Mesenteric fat pad (tissue), 1 donor: ENCODE measurements at regions not wholly inside any gene's neighbourhood (a gene's known extent, or its start where the extent isn't known, plus 50 kb on each side); places are given as distances from the start of the nearest gene placed in this dataset.
"Not testable (repeated sequence)": the region's sequence is repeated elsewhere in the genome, so short reads cannot be mapped to it uniquely, and the experiment has no call there.

Experiments
- DNase-seq: peaks from one replicate; pipeline ENCODE4 v3.0.0-alpha.2; 2020; ENCODE audit warnings: low spot score
- donor health status: DM: yes; HTN: yes; CAD: no.

DNA sequence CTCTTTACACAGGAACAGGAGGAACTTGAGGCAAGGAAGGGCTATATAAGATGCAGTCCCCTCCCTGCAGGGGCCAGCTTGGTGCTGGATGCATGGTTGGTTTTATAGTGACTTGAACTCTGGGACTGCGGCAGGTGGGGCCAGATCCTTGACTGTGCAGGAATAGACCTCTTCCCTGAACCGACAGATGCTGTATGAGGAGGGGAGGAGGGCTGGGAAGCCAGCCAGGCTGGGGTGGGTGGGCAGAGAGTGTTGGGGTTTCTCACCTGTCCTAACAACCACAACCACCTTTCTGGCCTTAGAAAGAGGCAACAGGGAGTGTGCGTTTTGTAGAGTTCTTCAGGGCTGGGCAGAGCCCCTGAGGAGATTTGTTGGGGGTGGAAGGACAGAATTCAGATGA is 798.1 kb downstream of the KCNJ18 start:
- DNase-seq, result no peak

DNA sequence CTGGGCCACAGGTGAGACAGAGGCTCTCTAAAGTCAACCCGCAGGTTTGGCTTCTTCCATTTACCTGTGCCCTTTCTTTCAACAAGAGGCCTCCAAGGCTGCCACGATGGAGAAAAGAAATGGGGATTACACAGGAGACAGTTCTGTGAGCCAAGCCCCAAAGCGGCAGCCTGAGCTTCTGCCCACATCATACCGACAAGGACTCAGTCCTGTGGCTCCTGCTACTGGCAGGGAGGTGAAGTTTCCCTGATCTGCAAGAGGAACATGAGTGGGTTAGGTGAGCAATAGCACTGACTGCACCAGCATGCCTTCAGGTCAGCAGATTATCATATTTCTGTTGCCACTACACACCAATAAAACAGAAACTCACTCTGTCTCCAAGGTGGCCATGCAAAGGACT is 800.0 kb downstream of the KCNJ18 start:
- no peak for DNase-seq

GRCh38 chr17:22496450-22496849 is 804.1 kb downstream of the KCNJ18 start:
- DNase-seq, result no peak

GRCh38 chr17:22503322-22503899 is 811.1 kb downstream of the KCNJ18 start:
- DNase-seq, result no peak

- DNase-seq, result no peak
Observed at GRCh38 chr17:22505660-22506059, 813.3 kb downstream of the KCNJ18 start.

DNA sequence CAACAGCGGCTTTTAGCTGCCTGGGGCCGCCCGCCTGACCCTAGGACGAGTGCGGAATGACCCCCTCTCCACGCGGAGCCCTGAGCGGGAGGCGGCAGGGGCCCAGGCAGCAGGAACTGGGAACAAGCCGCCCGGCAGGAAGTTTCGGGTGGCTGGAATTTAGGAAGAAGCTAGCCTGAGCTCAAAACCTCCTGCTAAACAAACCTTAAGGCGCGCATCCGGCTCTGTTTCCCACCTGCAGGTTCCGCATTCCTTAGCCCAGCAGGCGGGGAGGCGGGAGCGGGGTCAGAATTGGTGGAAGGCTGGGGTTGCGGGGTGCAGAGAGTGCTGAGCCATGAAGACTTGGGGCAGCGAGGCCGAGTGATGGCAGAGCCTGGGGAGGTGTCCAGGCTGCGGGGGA is 813.9 kb downstream of the KCNJ18 start:
- no peak for DNase-seq

DNA sequence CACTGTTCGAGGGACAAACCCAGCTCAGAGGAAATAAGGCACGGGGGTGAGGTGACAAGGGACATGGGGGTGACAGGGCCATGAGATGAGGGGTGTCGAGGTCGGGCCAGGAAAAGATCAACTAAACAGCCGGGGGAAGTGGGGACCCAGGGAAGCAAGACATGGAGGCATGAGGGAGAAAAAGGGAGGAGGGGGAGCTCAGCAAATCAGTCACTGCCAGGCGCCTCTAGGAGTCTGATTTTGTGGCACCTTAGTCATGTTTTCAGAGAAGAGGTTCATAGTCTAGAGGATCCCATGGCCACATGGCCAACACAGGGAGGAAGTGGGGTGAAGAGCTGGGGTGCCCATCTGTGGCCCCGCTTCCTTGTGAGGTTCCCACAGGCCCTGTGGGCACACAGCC is 814.5 kb downstream of the KCNJ18 start:
- no peak for DNase-seq

DNA sequence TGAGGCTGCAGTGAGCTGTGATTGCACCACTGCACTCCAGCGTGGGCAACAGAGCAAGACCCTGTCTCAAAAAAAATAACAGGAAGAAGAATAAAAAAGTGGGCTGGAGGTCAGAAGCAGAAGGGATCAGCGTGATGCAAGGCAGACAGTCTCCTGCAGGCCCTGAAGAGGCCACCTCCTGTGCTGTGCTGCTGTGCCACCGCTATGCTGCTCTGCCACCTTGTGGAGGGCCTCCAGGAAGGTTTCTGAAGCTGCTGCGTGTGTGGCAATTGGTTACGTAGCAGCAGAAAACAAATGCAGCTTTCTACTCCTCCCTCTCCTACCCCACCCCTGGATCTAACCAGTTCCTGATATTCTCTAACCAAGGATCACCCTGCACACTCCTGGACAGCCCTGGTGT is 815.5 kb downstream of the KCNJ18 start:
- DNase-seq, result no peak

GRCh38 chr17:22510504-22510903 is 818.2 kb downstream of the KCNJ18 start:
- no peak for DNase-seq

GRCh38 chr17:22511431-22511830 is 819.1 kb downstream of the KCNJ18 start:
- DNase-seq, result no peak

DNA sequence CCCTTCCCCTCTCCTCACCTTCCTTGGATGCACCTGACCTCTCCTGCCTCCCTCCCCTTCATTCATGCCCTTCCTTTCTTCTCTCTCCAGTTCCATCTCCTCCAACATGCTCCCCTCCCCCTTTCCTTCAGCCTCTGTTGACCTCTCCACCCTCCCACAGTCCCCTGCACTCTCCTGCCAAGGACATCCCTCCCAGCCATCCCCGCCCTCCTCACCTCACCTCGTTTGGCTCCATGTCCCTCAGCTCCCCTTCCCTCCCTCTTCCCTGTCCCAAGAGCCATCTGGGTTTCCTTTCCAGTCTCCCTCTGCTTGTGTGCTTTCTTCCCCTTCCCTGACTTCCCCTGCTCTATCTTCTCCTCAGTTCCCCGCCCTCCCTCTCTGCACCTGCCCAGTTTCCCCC is 819.7 kb downstream of the KCNJ18 start:
- no peak for DNase-seq

DNA sequence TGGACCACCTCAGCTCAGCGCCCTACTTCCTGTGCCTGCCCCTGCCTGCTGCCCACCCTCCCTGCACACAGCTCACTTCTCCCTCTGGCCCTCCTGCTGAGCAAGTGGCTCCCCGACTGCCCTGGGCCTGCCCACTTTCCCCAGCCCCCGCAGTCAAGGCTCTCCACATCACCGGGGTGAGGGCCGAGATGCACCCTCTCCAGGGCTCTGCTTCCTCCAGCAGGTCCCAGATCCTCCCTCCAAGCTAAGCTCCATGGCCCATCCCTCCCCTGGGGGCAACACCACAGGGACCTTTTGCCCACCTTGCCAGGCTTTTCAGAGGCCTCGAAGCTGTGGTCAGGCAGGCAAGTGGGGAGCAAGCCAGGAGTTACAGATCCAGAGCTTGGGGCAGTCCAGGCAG is 820.2 kb downstream of the KCNJ18 start:
- peak; percentile 49 for DNase-seq

DNA sequence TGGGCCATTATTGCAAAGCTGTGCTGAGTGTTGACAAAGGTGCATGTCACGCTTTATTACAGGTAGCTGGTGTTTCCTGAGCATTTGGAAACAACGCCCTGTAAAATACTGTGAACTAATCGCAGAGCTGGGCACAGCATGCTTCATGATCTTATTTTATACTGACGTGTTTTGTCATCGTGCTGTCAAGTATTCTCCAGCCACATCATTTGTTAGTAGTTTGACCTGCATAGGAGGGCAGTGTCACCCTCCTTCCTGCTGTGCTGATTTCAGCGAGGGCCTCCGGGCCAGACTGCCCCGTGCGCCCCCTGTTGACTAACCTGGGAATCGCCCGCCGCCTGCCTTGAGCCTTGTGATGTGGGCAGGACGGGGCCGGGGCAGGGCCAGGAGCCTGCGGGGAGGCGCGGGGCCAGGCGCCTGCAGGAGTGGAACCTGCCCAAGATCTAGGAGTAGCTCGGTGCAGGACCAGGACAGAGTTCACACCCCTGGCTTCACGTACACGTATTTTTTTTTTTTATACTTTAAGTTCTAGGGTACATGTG is 820.7 kb downstream of the KCNJ18 start:
- DNase-seq, result no peak

GRCh38 chr17:22514315-22514714 is 822.0 kb downstream of the KCNJ18 start:
- no peak for DNase-seq

DNA sequence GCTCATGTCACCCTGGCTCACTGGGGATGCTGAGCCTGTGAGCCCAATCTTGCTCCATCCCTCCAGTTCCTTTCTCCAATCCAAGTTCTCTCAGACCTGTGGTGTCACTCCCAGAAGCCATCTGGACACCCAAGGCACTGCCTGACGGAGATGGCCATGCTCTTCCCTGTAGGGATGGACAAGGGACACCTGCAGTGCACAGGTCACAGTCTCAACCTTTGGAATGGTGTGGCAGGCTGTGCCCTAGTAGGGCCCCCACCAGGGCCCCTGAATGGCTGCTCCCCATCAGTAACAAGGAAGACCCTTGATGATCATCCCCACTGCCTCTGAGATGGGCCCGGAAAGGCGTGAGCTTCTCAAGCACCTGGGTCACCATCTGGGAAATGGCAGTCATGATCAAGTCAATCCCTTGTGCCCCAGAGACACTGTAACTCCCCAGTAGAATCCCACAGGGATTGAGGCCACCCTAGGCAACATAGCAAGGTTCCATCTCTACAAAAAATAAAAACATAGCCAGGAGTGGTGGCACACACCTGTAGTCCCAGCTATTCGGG is 822.5 kb downstream of the KCNJ18 start:
- DNase-seq, result no peak

DNA sequence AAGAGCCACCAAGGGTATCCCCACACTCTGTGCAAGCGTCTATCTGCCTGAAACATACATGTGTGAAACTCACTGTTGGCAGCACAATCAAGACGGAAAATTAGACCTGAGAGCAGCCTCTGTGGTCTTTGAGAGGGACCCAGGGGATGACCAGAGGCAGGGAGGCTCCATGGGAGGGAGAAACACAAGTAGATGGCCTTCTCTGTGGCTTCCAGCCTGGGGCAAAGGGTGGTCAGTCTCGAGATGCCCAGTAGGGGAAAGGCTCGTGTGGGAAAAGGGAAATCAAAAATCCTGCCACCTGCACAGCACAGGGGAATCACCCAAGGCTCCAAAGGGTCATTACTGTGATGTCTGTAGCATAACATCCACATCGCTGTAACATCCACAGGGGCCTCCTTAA is 823.3 kb downstream of the KCNJ18 start:
- DNase-seq, result no peak

DNA sequence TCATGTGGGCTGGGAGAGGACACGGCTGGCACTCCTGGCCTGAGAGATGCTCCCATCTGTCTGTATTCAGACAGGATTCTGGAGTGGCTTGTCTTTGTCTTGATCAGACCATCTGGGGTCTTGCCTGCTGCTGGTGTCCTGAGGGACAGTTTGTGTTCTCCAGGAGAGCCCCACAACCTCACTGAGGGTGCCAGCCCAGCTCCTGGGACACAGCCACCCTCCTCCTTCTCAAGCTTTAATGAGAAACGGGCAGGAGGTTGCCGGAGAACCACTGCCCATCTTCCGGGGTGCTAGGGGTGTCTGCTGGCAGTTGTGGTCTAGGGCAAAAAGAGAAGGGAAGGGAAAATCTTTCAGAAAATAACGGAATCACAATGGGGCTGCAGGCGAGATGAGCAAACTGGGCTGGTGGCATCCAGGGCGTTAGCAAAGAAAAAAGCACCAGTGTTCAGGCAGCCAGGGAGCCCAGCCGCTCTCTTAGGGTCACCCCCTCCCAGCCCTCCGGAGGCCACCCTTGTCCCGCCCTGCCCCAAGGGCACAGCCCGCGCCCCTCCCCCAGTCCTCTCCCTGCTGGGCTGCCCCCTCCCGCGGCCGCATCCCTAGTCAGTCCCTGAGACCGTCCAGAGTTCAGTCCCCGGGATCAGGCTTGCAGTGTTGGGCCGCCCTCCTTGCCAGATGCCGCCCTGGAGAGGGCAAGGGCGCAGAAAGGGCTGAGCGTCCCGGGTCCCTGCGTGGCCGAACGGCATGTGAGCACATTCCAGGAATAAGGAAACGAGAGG is 824.7 kb downstream of the KCNJ18 start:
- no peak for DNase-seq

GRCh38 chr17:22517716-22518115 is 825.4 kb downstream of the KCNJ18 start:
- no peak for DNase-seq

DNA sequence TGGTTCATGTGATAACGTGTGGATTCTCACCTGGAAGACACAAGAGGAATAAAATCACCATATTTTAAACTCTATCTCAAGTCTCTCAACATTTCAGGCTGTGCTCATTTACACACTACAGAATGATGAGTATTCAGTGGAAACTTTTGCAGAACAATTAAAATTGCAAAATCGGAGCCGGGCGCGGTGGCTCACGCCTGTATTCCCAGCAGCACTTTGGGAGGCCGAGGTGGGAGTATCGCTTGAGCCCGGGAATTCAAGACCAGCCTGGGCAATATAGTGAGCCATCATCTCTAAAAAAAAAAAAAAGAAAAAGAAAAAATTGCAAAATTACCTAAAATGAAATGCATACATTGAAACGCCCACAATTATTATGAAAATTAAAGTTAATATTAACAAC is 825.9 kb downstream of the KCNJ18 start:
- no peak for DNase-seq

DNA sequence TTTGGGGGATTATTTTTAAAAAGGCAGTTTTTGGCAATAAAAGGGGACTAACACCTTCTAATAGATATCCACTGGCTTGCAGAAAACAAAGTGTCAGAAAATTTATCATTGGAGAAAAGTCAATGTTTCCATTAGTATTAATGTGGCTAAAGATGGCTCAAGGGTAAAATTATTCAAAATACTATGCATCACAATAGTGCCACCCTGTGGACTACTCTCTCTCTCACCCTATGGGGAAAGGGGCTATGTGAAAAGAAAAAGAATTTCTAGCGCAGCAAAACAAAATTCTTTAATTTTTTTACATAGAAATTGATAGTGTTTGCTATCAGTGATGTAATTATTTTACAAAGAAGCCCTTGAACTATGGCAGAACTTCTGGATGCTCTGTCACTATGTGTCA is 856.5 kb downstream of the KCNJ18 start:
- DNase-seq, result not testable (repeated sequence)

DNA sequence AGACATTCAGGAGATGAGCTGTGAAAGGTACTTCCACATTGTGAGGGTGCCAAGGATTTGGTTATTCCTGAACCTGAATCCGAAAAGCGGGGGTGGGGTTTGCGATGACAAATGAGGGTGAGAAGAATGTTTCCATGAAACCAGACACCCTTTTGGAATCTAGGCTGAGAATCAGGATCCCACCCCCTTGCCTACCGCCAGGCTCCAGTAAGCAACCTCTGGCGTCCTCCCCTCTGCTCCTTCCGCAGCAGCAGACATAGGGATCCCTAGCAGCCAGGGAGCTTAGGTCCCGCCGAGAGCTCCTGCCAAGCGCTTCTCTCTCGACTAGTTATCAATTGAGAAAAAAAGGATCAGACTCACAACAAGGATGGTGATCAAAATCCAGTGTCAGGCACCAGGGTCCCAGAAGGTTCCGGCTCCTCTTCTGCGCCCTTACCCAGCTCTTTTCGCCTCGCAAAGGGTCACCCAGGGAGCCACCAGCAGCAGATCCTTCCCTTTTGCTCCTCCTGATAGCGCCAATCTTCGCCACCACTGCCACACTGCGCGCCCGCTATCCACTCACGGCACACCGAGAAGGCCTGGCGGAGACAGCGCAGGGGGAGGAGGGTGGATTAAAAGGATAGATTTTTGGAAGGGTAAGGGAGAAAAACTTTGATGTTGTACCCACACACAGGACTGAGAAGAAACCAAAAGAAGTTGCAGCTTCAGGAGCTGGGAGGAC is 859.5 kb downstream of the KCNJ18 start:
- not testable (repeated sequence) for DNase-seq
